Mucosa of rectum (tissue), 2 donors: ENCODE measurements at regions not wholly inside any gene's neighbourhood (a gene's known extent, or its start where the extent isn't known, plus 50 kb on each side); places are given as distances from the start of the nearest gene placed in this dataset.

Experiments used
- H3K27ac ChIP-seq, 2 donors: one replicate each; pipeline ENCODE4 v1.7.0; 2013; ENCODE audit warnings: inconsistent platforms in 2 of 2, low read depth in 2 of 2, low read length in 2 of 2
- H3K27me3 ChIP-seq, 2 donors: one replicate each; pipeline ENCODE4 v1.7.0; 2013; ENCODE audit warnings: low read length in 2 of 2; ENCODE audit not compliant: control insufficient read depth in 2 of 2, insufficient read depth in 2 of 2
- H3K36me3 ChIP-seq, 2 donors: one replicate each; pipeline ENCODE4 v1.7.0; 2013; ENCODE audit warnings: low read length in 2 of 2; ENCODE audit not compliant: control insufficient read depth in 2 of 2, insufficient read depth in 2 of 2
- H3K4me1 ChIP-seq, 2 donors: one replicate each; pipeline ENCODE4 v1.7.0; 2013; ENCODE audit warnings: low read length in 2 of 2, mild to moderate bottlenecking in 1 of 2; ENCODE audit not compliant: control insufficient read depth in 2 of 2, insufficient read depth in 2 of 2
- H3K4me3 ChIP-seq, 2 donors: one replicate each; pipeline ENCODE4 v1.7.0; 2013; ENCODE audit warnings: low read length in 2 of 2
- H3K9ac ChIP-seq, 2 donors: one replicate each; pipeline ENCODE4 v1.7.0; 2013; ENCODE audit warnings: low read length in 2 of 2, low read depth in 1 of 2, mild to moderate bottlenecking in 1 of 2
- H3K9me3 ChIP-seq, 2 donors: one replicate each; pipeline ENCODE4 v1.7.0; 2013; ENCODE audit warnings: low read length in 2 of 2; ENCODE audit not compliant: control insufficient read depth in 2 of 2
- donor health status: healthy.
- donor health status: Normal muscosa, but diverticular disease.

DNA sequence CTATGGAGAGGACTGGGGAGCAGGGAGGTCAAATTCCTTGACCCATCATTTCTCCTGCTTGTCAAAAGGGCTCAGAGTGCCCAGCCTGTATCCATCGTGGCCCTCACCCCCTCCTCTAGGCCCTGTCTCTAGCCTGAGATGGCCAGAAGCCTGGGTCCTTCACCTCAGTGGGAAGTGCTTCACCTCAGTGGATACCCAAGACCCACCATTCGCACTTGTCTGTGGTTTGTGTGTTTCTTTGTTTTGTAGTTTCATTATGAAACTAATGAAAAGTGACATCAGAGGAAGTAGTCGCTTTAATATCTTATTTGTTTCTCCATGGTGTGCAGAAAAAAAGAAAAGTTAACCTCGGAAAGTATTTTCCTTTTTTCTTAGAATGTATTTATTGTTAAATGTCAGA, 194.0 kb upstream of the CADM1 start:
- no peak overlapping the region for H3K27ac ChIP-seq
- H3K9me3 ChIP-seq: no peaks in the 10 kb centered on the region
- H3K27me3 ChIP-seq: no peaks in the 10 kb centered on the region
- H3K4me3 ChIP-seq: no peak overlapping the region
- no peak overlapping the region for H3K9ac ChIP-seq
- no peaks in the 10 kb centered on the region for H3K36me3 ChIP-seq
- H3K4me1 ChIP-seq: peaks cover 0 to 2% of the 10 kb centered on the region in 2 donors

DNA sequence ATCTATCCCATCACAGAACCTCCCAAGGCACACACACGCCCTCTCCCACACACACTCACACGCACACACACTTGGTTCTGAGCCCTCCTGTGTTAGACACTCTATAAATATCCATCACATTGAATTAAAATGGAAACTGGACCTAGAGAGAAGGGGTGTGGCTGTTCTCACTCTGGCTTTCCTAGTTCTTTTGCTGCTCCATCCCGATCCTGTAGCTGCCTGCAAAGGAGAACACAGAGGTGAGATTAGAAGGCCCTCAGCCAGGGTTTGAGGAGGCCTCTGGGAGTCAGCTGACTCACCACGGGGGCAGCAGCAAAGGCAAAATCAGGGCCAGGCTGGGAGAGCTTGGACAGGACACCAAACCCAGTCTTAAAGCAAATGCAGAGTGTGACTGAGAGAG, 192.3 kb upstream of the CADM1 start:
- Histone ChIP-seq H3K4me1 (peaks cover 0 to 2% of the 10 kb centered on the region in 2 donors), H3K27ac (no peak overlapping the region), H3K4me3 (no peak overlapping the region), H3K36me3 (no peaks in the 10 kb centered on the region), H3K9me3 (no peaks in the 10 kb centered on the region), H3K27me3 (no peaks in the 10 kb centered on the region), H3K9ac (no peak overlapping the region)

DNA sequence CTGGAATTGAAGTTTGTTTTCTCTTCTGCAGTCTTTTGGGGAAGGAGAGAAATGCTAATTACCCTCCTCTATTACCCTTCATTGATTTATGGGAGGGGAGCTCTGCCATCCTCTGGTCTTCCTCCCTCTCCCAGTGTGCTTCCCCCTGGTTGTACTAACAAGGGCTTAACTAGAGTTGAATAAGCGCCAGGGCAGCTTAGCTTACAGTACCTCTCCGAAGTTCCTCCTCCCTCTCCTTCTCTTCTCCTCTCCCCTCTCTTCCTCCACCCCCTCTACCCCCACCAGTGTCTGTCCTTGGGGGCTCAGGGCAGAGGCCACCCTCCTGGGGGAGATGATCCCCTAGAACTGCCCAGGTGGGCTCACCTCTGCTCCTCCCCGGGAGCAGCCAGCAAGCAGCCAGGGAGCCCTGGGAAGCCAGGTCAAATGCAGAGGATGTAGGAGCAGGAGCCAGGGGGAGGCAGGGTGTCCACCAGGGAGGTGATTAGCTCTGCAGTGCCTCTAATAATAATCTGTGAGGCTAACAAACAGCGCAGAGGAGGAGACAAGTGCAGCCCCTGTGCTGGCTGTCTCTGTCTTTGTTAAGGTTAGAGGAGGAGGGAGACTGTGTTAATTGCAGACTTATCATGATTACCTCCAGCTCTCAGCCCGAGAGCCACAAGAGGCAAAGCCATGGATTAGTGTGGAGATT, 191.6 kb upstream of the CADM1 start:
- Histone ChIP-seq H3K27ac (no peak overlapping the region), H3K9ac (no peak overlapping the region), H3K4me1 (peaks cover 0 to 2% of the 10 kb centered on the region in 2 donors), H3K27me3 (no peaks in the 10 kb centered on the region), H3K9me3 (no peaks in the 10 kb centered on the region), H3K4me3 (no peak overlapping the region), H3K36me3 (no peaks in the 10 kb centered on the region)

DNA sequence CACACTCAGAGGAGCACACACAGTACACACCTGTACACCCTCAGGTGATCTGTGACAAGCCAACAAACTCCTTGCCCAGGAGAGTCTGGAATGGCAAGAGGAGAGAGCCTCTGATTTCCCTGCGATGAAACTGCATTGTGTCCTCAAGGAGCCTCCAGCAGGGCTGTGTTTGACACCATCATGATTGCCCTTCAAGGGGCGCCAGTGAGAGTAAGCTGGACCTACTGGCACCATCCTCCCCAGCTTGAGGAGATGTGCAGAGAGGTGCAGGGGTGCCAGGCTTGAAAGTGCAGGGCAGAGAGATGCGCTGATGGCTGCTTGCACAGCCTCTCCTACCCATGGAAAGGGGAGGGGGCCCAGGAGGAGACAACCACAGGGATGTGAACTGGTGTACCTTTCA, 188.8 kb upstream of the CADM1 start:
- Histone ChIP-seq H3K9me3 (no peaks in the 10 kb centered on the region), H3K4me3 (no peak overlapping the region), H3K27ac (no peak overlapping the region), H3K36me3 (no peaks in the 10 kb centered on the region), H3K27me3 (peaks cover 0 to 2% of the 10 kb centered on the region in 2 donors), H3K9ac (no peak overlapping the region), H3K4me1 (no peaks in the 10 kb centered on the region)

DNA sequence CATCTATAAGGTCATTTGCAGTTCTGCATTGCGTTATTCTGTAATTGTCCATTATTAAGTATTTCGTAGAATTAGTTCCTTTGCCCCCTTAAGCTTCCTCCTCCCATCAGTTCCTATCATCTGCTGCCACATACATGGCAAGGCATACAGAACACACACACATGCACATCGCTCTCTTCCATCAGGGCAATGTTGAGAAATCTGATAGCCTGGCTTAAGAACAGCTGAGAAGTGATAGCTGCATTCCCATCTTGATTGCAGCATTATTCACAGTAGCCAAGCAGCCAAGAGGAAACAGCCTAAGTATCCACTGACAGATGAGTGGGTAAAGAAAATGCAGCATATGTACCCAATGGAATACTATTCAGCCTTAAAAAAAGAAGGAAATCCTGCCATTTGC, 186.8 kb upstream of the CADM1 start:
- Histone ChIP-seq H3K9me3 (no peaks in the 10 kb centered on the region), H3K36me3 (no peaks in the 10 kb centered on the region), H3K27ac (no peak overlapping the region), H3K27me3 (peaks cover 0 to 2% of the 10 kb centered on the region in 2 donors), H3K4me3 (no peak overlapping the region), H3K4me1 (no peaks in the 10 kb centered on the region), H3K9ac (no peak overlapping the region)

DNA sequence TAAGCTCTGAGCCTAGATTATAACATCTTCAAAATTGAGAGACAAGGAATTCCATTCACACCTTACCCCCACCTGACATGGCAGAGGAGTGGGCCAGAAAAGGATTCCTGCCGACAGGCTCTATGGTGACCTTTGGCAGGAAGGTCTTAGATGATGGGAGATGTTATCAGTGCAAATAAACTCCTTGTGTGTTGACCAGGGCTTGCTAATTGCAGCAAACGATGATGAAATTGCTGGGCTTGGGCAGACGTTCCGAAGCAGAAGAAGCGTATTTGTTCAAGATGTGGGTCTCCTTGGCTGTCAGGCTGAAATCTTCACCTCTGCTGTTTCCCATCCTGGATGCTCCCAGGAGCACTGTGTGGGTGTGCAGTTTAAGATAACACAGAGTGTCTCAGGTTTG, 183.7 kb upstream of the CADM1 start:
- no peaks in the 10 kb centered on the region for H3K9me3 ChIP-seq
- H3K36me3 ChIP-seq: no peaks in the 10 kb centered on the region
- no peak overlapping the region for H3K4me3 ChIP-seq
- no peak overlapping the region for H3K27ac ChIP-seq
- H3K9ac ChIP-seq: no peak overlapping the region
- H3K4me1 ChIP-seq: no peaks in the 10 kb centered on the region
- H3K27me3 ChIP-seq: peaks cover 0 to 2% of the 10 kb centered on the region in 2 donors

DNA sequence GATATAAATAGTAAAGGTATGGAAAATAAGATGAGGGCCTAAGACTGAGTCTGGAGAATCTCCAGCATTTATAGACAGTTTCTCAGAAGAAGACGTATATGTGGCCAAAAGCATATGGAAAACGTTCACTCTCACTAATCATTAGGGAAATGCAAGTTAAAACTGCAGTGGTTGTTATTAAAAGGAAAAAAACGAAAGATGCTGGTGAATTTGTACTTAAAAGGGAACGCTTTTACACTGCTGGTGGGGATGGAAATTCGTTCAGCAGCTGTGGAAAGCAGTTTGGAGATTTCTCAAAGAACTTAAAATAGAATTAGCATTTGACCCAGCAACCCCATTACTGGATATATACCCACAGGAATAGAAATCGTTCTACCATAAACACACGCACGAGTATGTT, 180.5 kb upstream of the CADM1 start:
- H3K27me3 ChIP-seq: peaks cover 0 to 2% of the 10 kb centered on the region in 2 donors
- no peak overlapping the region for H3K4me3 ChIP-seq
- H3K9ac ChIP-seq: no peak overlapping the region
- H3K36me3 ChIP-seq: no peaks in the 10 kb centered on the region
- no peaks in the 10 kb centered on the region for H3K9me3 ChIP-seq
- no peak overlapping the region for H3K27ac ChIP-seq
- H3K4me1 ChIP-seq: no peaks in the 10 kb centered on the region

DNA sequence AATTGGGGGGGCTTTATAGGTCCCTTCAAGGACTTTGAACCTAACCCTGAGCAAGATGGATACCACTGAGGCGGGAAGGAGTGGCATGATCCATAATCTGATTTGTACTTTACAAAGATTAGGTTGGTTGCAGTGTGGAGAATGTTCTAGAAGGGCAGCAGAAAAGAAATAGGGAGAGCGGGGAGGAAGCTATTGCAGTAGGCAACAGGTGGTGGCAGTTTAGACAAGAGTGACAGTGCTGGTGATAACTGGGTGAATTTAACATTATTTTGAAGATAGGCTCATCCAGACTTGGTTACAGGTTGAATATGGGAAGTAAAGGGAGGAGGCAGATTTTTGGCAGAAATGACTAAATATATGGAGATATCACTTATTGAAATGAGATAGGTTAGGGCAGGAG, 179.9 kb upstream of the CADM1 start:
- Histone ChIP-seq H3K9me3 (no peaks in the 10 kb centered on the region), H3K27me3 (no peaks in the 10 kb centered on the region), H3K9ac (no peak overlapping the region), H3K36me3 (no peaks in the 10 kb centered on the region), H3K27ac (no peak overlapping the region), H3K4me3 (no peak overlapping the region), H3K4me1 (no peaks in the 10 kb centered on the region)

DNA sequence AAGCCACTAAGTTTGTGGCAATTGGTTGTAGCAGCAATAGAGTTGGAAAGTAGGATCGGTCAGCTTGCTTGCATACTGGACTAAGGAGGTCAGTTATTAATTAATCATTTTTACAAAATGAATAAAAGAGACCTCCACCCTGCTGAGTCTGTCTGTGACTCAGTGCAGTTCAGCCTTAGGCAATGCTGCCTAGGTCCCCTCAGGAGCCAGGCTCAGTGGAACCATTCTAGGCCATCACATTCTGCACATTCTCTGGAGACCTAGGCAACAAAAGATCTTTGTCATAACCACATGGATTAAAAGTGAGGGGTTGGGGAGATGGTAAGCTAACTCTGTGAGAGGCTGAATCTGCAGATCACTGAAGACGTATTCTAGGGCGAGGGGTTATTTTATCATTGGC, 178.7 kb upstream of the CADM1 start:
- Histone ChIP-seq H3K4me3 (no peak overlapping the region), H3K9ac (no peak overlapping the region), H3K27me3 (no peaks in the 10 kb centered on the region), H3K9me3 (no peaks in the 10 kb centered on the region), H3K27ac (no peak overlapping the region), H3K36me3 (no peaks in the 10 kb centered on the region), H3K4me1 (no peaks in the 10 kb centered on the region)

DNA sequence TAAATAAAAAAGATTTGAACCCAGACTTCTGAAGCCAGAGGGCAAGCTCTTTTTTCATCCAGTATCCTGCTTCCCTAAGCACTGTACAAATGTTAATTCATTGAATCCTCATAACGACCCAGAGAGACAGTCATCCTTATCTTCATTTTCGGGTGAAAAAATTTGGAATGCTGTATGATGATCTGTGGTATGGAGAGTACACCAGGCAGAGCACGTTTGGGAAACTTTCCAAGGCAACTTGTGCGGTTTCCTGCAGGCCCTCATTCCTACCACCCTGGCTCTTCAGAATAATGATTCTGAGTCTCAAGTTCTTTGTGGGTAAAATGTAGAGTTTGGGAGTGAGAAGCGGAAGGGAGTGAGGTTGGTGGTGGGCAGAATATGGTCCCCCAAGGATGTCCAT, 177.9 kb upstream of the CADM1 start:
- no peaks in the 10 kb centered on the region for H3K27me3 ChIP-seq
- no peak overlapping the region for H3K4me3 ChIP-seq
- H3K27ac ChIP-seq: no peak overlapping the region
- H3K36me3 ChIP-seq: no peaks in the 10 kb centered on the region
- H3K9me3 ChIP-seq: no peaks in the 10 kb centered on the region
- no peaks in the 10 kb centered on the region for H3K4me1 ChIP-seq
- no peak overlapping the region for H3K9ac ChIP-seq

DNA sequence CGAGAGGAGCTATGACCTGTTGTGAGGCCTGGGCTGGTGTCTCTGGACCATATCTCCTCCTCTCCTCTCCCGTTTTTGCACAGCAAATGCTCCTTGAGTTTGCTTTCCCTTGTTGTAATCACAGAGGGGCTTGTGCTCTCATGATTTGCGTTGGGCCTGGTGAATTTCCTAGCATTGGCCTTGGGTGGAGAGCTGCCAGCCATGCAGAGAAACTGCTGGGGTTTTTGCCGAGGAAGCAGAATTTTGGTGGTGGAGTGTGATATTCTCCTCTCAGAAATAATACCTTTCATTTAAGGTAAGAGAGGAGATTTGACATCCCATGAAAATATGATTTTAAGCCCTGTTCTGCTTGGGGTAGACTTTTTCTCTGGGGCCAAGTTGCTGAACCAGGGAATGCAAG, 175.7 kb upstream of the CADM1 start:
- Histone ChIP-seq H3K27ac (no peak overlapping the region), H3K9ac (no peak overlapping the region)

More for the DNA sequence above, 175.7 kb upstream of the CADM1 start:
- Histone ChIP-seq H3K9me3 (no peaks in the 10 kb centered on the region), H3K27me3 (no peaks in the 10 kb centered on the region), H3K4me3 (no peak overlapping the region), H3K36me3 (no peaks in the 10 kb centered on the region), H3K4me1 (no peaks in the 10 kb centered on the region)
